Prostate gland (tissue), 2 donors: ENCODE measurements at regions not wholly inside any gene's neighbourhood (a gene's known extent, or its start where the extent isn't known, plus 50 kb on each side); places are given as distances from the start of the nearest gene placed in this dataset.

Source experiments
- DNase-seq: peaks from one replicate; pipeline ENCODE4 v3.0.0-alpha.2; 2019; ENCODE audit warnings: low spot score
- H3K27ac ChIP-seq, 2 donors: fragments of 200-600 bp; sonication (generic); 2 replicates each; pipeline ENCODE4 v1.5.1; 2017 to 2019
- H3K27me3 ChIP-seq: fragments of 200-600 bp; sonication (generic); replicated peaks from 2 replicates; pipeline ENCODE4 v1.5.1; 2019; ENCODE audit not compliant: insufficient read depth
- H3K36me3 ChIP-seq, 2 donors: fragments of 200-600 bp; sonication (generic); 1 replicate in 1 of 2; 2 replicates in 1 of 2; pipeline versions ENCODE4 v1.5.1 to v1.8.1; 2017 to 2019
- H3K4me1 ChIP-seq: fragments of 200-600 bp; sonication (generic); replicated peaks from 2 replicates; pipeline ENCODE4 v1.5.1; 2019
- H3K4me3 ChIP-seq, 2 donors: fragments of 200-600 bp; sonication (generic); 2 replicates each; pipeline ENCODE4 v1.5.1; 2017 to 2019
- H3K9me3 ChIP-seq: fragments of 200-600 bp; sonication (generic); 2 replicates; pipeline ENCODE4 v1.5.1; 2017
- POLR2A ChIP-seq: fragments of 450-650 bp; IDR thresholded peaks from one replicate; pipeline ENCODE4 v1.6.1; 2016; ENCODE audit warnings: antibody characterized with exemption, mild to moderate bottlenecking
- POLR2AphosphoS5 ChIP-seq: sonication (generic); formaldehyde crosslinking; IDR thresholded peaks from one replicate; pipeline ENCODE4 v1.6.1; 2017; ENCODE audit warnings: antibody characterized with exemption
- WGBS: methylation state at CpG from one replicate; pipeline ENCODE4 v1.1.5; 2018; 5-methylcytosine and 5-hydroxymethylcytosine counted together
- intact Hi-C: fragments of 100-400 bp; cut with DNase I; formaldehyde crosslinking; loops from one replicate; pipeline ENCODE4 v1.14.2; 2022
- TF ChIP-seq, protein P1 (sequence below), 4 experiments: fragments of 200-600 bp in 2 of 4; fragments of 450-650 bp in 2 of 4; sonication (generic) in 2 of 4; IDR thresholded peaks; 1 replicate in 3 of 4; 2 replicates in 1 of 4; pipeline ENCODE4 v1.5.1; 2016 to 2019; ENCODE audit warnings: antibody characterized with exemption in 4 of 4, mild to moderate bottlenecking in 2 of 4, moderate library complexity in 2 of 4

DNA sequence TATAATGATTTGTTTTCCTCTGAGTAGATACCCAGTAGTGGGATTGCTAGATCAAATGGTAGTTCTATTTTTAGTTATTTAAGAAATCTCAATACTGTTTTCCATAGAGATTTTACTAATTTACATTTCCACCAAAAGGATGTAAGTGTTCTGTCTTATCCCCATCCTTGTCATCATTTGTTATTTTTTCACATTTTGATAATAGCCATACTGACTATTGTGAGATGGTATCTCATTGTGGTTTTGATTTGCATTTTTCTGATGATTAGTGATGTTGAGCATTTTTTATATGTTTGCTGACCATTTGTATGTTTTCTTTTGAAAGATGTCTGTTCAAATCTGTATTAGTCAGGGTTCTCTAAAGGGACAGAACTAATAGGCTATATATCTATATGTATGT is 160.0 kb upstream of the TMEM229A start:
- H3K36me3 ChIP-seq: no peaks in the 10 kb centered on the region
- H3K9me3 ChIP-seq: no peaks in the 10 kb centered on the region
- no peaks in the 10 kb centered on the region for H3K27me3 ChIP-seq
- no peak overlapping the region for H3K27ac ChIP-seq
- no peak overlapping the region for H3K4me3 ChIP-seq
- DNase-seq: no peak
- H3K4me1 ChIP-seq: no peaks in the 10 kb centered on the region
- intact Hi-C loops: no loop called here
- TF ChIP-seq, protein P1, sequence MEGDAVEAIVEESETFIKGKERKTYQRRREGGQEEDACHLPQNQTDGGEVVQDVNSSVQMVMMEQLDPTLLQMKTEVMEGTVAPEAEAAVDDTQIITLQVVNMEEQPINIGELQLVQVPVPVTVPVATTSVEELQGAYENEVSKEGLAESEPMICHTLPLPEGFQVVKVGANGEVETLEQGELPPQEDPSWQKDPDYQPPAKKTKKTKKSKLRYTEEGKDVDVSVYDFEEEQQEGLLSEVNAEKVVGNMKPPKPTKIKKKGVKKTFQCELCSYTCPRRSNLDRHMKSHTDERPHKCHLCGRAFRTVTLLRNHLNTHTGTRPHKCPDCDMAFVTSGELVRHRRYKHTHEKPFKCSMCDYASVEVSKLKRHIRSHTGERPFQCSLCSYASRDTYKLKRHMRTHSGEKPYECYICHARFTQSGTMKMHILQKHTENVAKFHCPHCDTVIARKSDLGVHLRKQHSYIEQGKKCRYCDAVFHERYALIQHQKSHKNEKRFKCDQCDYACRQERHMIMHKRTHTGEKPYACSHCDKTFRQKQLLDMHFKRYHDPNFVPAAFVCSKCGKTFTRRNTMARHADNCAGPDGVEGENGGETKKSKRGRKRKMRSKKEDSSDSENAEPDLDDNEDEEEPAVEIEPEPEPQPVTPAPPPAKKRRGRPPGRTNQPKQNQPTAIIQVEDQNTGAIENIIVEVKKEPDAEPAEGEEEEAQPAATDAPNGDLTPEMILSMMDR (IDR thresholded peaks at IDR 0.05): no peak
- TF ChIP-seq POLR2AphosphoS5: no peak
- TF ChIP-seq POLR2A: no peak

DNA sequence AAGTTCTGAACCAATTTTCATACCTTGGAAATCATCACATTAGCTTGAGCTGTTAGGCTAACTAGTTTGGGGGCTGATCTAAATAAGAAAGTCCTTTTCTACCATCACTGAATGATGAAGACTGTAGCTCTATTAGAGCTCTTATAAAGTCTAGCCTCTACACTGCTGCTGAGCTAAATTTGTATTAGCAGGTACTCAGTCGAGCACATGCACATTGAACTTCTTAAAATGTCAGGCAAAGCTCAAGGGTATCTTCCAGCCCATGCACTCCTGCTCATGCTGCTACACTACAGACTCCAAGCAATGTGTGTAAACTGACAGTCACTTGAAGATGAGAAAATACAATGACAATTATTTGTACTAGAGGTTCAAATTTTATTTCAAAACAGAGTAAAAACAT is 158.8 kb upstream of the TMEM229A start:
- H3K4me3 ChIP-seq: no peak overlapping the region
- H3K27ac ChIP-seq: no peak overlapping the region
- no peak for TF ChIP-seq POLR2AphosphoS5
- TF ChIP-seq, protein P1 (IDR thresholded peaks at IDR 0.05): no peak
- no peak for TF ChIP-seq POLR2A
- no peaks in the 10 kb centered on the region for H3K9me3 ChIP-seq
- H3K27me3 ChIP-seq: no peaks in the 10 kb centered on the region
- intact Hi-C loops: no loop called here
- 70% methylated on average over 1 of the region's 1 CpG for WGBS
- DNase-seq: no peak
- no peaks in the 10 kb centered on the region for H3K4me1 ChIP-seq
- H3K36me3 ChIP-seq: no peaks in the 10 kb centered on the region

DNA sequence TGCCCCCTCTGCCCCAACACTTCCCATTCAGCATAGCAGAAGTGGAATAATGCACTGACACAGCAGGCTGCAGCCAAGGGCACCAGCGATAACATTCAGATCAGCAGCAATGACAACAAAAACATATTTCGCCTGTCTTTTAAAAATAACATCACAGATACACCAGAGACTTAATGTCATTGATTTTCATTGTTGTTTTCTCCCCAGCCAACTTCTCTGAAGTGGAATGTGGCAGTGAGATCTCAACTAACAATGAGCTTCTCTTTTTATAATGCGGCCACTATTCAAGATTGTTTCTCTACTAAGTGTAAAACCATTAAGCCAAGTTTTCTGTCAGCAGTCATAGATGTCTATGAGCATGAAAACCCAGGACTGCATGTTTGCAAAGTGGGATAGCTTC is 158.2 kb upstream of the TMEM229A start:
- Histone ChIP-seq H3K27me3 (no peaks in the 10 kb centered on the region), H3K36me3 (no peaks in the 10 kb centered on the region), H3K9me3 (no peaks in the 10 kb centered on the region), H3K27ac (no peak overlapping the region), H3K4me3 (no peak overlapping the region), H3K4me1 (no peaks in the 10 kb centered on the region)
- intact Hi-C loops: no loop called here
- no peak for TF ChIP-seq POLR2AphosphoS5
- 77% methylated on average over 3 of the region's 3 CpGs for WGBS
- no peak for DNase-seq

DNA sequence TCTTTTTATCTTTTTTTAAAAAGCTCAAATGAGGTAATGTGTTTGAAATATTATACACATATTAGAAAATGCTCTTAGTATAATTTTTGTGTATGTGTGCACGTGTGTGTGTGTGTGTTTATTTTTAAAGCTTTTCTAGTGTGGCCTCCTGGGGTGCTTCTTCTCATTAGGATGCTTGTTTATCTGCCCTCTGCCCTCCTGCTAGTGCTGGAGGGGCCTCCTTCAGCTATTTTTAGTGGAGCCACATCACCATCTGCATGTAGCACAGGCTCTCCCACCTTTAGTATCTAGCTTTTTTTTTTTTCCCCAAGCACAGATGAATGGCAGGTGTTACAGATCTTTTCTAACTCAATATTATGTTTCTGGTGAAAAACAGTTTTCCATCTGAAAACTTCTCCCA is 155.7 kb upstream of the TMEM229A start:
- Histone ChIP-seq H3K27ac (no peak overlapping the region), H3K9me3 (no peaks in the 10 kb centered on the region), H3K36me3 (no peaks in the 10 kb centered on the region), H3K27me3 (no peaks in the 10 kb centered on the region), H3K4me3 (no peak overlapping the region), H3K4me1 (no peaks in the 10 kb centered on the region)
- no peak for DNase-seq
- intact Hi-C loops: no loop called here
- WGBS: 29% methylated on average over 1 of the region's 1 CpG
- TF ChIP-seq POLR2A (no peak), POLR2AphosphoS5 (no peak)
- TF ChIP-seq, protein P1 (IDR thresholded peaks at IDR 0.05): no peak

DNA sequence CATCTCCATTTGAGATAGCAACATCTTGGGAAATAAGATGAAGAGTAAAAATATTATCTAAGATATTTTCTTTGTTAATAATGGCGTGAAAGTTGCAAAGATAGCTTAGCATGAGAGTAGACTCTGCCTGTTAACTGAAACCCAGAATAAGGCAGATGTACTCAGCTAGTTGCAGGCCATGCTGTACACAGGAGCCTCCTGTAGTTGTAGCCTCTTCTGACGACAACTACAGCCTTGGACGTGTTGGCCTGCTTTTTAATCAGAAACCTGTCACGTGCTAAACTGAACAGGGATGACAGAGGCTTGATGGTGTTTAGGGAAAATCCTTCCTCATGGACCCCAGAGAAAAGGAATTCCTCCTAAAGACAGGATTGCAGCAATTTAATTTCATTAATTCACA is 155.1 kb upstream of the TMEM229A start:
- H3K27me3 ChIP-seq: no peaks in the 10 kb centered on the region
- H3K4me3 ChIP-seq: no peak overlapping the region
- no peaks in the 10 kb centered on the region for H3K9me3 ChIP-seq
- intact Hi-C loops: no loop called here
- WGBS: 75% methylated on average over 4 of the region's 4 CpGs
- H3K36me3 ChIP-seq: no peaks in the 10 kb centered on the region
- H3K27ac ChIP-seq: no peak overlapping the region
- H3K4me1 ChIP-seq: no peaks in the 10 kb centered on the region
- no peak for DNase-seq
- no peak for TF ChIP-seq POLR2A
- TF ChIP-seq POLR2AphosphoS5: no peak
- TF ChIP-seq, protein P1 (IDR thresholded peaks at IDR 0.05): no peak
